Left ventricle myocardium inferior (tissue), 1 donor: ENCODE measurements at regions not wholly inside any gene's neighbourhood (a gene's known extent, or its start where the extent isn't known, plus 50 kb on each side); places are given as distances from the start of the nearest gene placed in this dataset.

Source experiments
- DNase-seq: peaks from one replicate; pipeline ENCODE4 v3.0.0-alpha.2; 2020
- H3K27ac ChIP-seq: fragments of 200-600 bp; replicated peaks from 2 replicates; pipeline ENCODE4 v1.8.0; 2021
- H3K27me3 ChIP-seq: fragments of 200-600 bp; 2 replicates; pipeline ENCODE4 v1.8.0; 2021; ENCODE audit warnings: low read depth
- H3K36me3 ChIP-seq: fragments of 200-600 bp; 2 replicates; pipeline ENCODE4 v1.8.0; 2021
- H3K4me1 ChIP-seq: fragments of 200-600 bp; 2 replicates; pipeline ENCODE4 v1.8.0; 2021
- H3K4me3 ChIP-seq: fragments of 200-600 bp; 2 replicates; pipeline ENCODE4 v1.8.0; 2021; ENCODE audit warnings: mild to moderate bottlenecking, moderate library complexity
- H3K9me3 ChIP-seq: fragments of 200-600 bp; replicated peaks from 2 replicates; pipeline ENCODE4 v1.8.0; 2021
- intact Hi-C: fragments of 100-400 bp; cut with micrococcal nuclease; formaldehyde crosslinking; loops from one replicate; pipeline ENCODE4 v1.11.0; 2022
- TF ChIP-seq, protein P1 (sequence below): fragments of 200-600 bp; IDR thresholded peaks from 2 replicates; pipeline ENCODE4 v1.8.0; 2021; ENCODE audit warnings: antibody characterized with exemption, mild to moderate bottlenecking, borderline replicate concordance
- donor health status: DM: no; HTN: yes; CAD: no; lungs with severe emphysema.

DNA sequence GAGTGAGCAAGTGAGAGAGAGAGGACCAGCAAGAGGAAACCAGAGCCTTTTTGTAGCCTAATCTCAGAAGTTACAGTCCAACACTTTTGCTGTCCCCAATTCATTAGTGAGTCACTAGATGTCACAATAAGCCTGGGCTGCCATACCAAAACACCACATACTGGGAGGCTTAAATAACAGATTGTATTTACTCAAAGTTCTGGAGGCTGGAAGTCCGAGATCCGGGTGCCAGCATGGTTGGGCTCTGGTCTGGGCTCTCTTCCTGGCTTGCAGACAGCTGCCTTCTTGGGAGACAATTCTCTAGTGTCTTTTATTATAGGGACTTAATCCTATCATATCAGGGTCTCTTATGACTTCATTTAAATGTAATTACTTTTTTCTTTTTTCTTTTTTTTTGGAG is 50.7 kb upstream of the FERMT1 start:
- Histone ChIP-seq H3K27ac (no peak overlapping the region), H3K4me3 (no peak overlapping the region), H3K9me3 (peaks cover 25% of the 10 kb centered on the region), H3K36me3 (no peaks in the 10 kb centered on the region), H3K4me1 (no peaks in the 10 kb centered on the region), H3K27me3 (no peaks in the 10 kb centered on the region)
- intact Hi-C loops: no loop called here
- DNase-seq: no peak
- TF ChIP-seq, protein P1, sequence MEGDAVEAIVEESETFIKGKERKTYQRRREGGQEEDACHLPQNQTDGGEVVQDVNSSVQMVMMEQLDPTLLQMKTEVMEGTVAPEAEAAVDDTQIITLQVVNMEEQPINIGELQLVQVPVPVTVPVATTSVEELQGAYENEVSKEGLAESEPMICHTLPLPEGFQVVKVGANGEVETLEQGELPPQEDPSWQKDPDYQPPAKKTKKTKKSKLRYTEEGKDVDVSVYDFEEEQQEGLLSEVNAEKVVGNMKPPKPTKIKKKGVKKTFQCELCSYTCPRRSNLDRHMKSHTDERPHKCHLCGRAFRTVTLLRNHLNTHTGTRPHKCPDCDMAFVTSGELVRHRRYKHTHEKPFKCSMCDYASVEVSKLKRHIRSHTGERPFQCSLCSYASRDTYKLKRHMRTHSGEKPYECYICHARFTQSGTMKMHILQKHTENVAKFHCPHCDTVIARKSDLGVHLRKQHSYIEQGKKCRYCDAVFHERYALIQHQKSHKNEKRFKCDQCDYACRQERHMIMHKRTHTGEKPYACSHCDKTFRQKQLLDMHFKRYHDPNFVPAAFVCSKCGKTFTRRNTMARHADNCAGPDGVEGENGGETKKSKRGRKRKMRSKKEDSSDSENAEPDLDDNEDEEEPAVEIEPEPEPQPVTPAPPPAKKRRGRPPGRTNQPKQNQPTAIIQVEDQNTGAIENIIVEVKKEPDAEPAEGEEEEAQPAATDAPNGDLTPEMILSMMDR: no peak
